HEK293 (cell line): ENCODE measurements at regions not wholly inside any gene's neighbourhood (a gene's known extent, or its start where the extent isn't known, plus 50 kb on each side); places are given as distances from the start of the nearest gene placed in this dataset.

Experiments
- CTCF ChIA-PET: fragments of 350-600 bp; formaldehyde crosslinking; extraction: SDS; loops from one replicate; lab custom pipeline; 2021; ENCODE audit warnings: antibody characterized with exemption; lab: Yijun Ruan, JAX
- POLR2A ChIA-PET: fragments of 300-600 bp; formaldehyde crosslinking; extraction: SDS; loops from one replicate; lab custom pipeline; 2020; ENCODE audit warnings: antibody characterized with exemption, inconsistent platforms; lab: Yijun Ruan, JAX
- H3K27ac ChIP-seq: fragments of 200-500 bp; sonication (Bioruptor generic); 2 replicates; pipeline ENCODE4 v1.5.1; 2014; ENCODE audit warnings: low read depth, low read length, control low read depth, inconsistent platforms; ENCODE audit errors: extremely low read depth
- H3K36me3 ChIP-seq, 2 experiments: fragments of 200-500 bp in 1 of 2; sonication (Bioruptor generic) in 1 of 2; 1 replicate in 1 of 2; 2 replicates in 1 of 2; pipeline ENCODE4 v1.5.1; 2014 to 2017; ENCODE audit warnings: inconsistent platforms in 2 of 2, low read length in 2 of 2; ENCODE audit not compliant: control insufficient read depth in 2 of 2, insufficient read depth in 1 of 2
- H3K4me1 ChIP-seq: fragments of 200-500 bp; sonication (Bioruptor generic); 2 replicates; pipeline ENCODE4 v1.5.1; 2014; ENCODE audit warnings: mild to moderate bottlenecking, low read length, inconsistent platforms; ENCODE audit not compliant: control insufficient read depth, insufficient read depth
- H3K4me3 ChIP-seq: 2 replicates; pipeline ENCODE4 v1.5.1; 2011; ENCODE audit warnings: low read depth, mild to moderate bottlenecking, control low read depth, low read length, moderate library complexity
- H3K9me3 ChIP-seq: fragments of 200-500 bp; sonication (Bioruptor generic); 2 replicates; pipeline ENCODE4 v1.5.1; 2014; ENCODE audit warnings: low read depth, low read length, inconsistent platforms; ENCODE audit not compliant: control insufficient read depth, insufficient read depth
- GLIS1 ChIP-seq: fragments of 450-650 bp; formaldehyde crosslinking; IDR thresholded peaks from 2 replicates; pipeline ENCODE4 v1.5.1; 2016; ENCODE audit warnings: missing biosample characterization, missing genetic modification characterization
- KLF1 ChIP-seq: fragments of 450-650 bp; formaldehyde crosslinking; IDR thresholded peaks from 2 replicates; pipeline ENCODE4 v1.5.1; 2016; ENCODE audit warnings: missing biosample characterization, missing genetic modification characterization
- KLF17 ChIP-seq: fragments of 450-650 bp; formaldehyde crosslinking; IDR thresholded peaks from 2 replicates; pipeline ENCODE4 v1.5.1; 2016; ENCODE audit warnings: missing biosample characterization, missing genetic modification characterization
- SP7 ChIP-seq: fragments of 450-650 bp; formaldehyde crosslinking; IDR thresholded peaks from 2 replicates; pipeline ENCODE4 v1.5.1; 2016; ENCODE audit warnings: missing biosample characterization, missing genetic modification characterization
- ZFP37 ChIP-seq: fragments of 450-650 bp; formaldehyde crosslinking; IDR thresholded peaks from 2 replicates; pipeline ENCODE4 v1.5.1; 2016; ENCODE audit warnings: missing biosample characterization, missing genetic modification characterization
- ZFP69B ChIP-seq: fragments of 450-650 bp; formaldehyde crosslinking; IDR thresholded peaks from 2 replicates; pipeline ENCODE4 v1.5.1; 2016; ENCODE audit warnings: missing biosample characterization, missing genetic modification characterization
- ZNF132 ChIP-seq: fragments of 450-650 bp; formaldehyde crosslinking; IDR thresholded peaks from 2 replicates; pipeline ENCODE4 v1.5.1; 2017; ENCODE audit warnings: missing biosample characterization, missing genetic modification characterization, borderline replicate concordance
- ZNF175 ChIP-seq: fragments of 450-650 bp; formaldehyde crosslinking; IDR thresholded peaks from 2 replicates; pipeline ENCODE4 v1.5.1; 2016; ENCODE audit warnings: missing biosample characterization, missing genetic modification characterization
- ZNF184 ChIP-seq: fragments of 450-650 bp; IDR thresholded peaks from 2 replicates; pipeline ENCODE4 v1.5.1; 2018; ENCODE audit warnings: missing biosample characterization, mild to moderate bottlenecking, missing genetic modification characterization
- ZNF214 ChIP-seq: fragments of 450-650 bp; formaldehyde crosslinking; IDR thresholded peaks from 2 replicates; pipeline ENCODE4 v1.5.1; 2017; ENCODE audit warnings: missing biosample characterization, mild to moderate bottlenecking, missing genetic modification characterization, borderline replicate concordance
- ZNF223 ChIP-seq: fragments of 450-650 bp; formaldehyde crosslinking; IDR thresholded peaks from 2 replicates; pipeline ENCODE4 v1.5.1; 2016; ENCODE audit warnings: missing biosample characterization, missing genetic modification characterization
- ZNF26 ChIP-seq: fragments of 450-650 bp; formaldehyde crosslinking; IDR thresholded peaks from 2 replicates; pipeline ENCODE4 v1.5.1; 2016; ENCODE audit warnings: missing biosample characterization, missing genetic modification characterization
- ZNF311 ChIP-seq: fragments of 450-650 bp; formaldehyde crosslinking; IDR thresholded peaks from 2 replicates; pipeline ENCODE4 v1.5.1; 2017; ENCODE audit warnings: missing biosample characterization, missing genetic modification characterization, borderline replicate concordance
- ZNF529 ChIP-seq: fragments of 450-650 bp; formaldehyde crosslinking; IDR thresholded peaks from 2 replicates; pipeline ENCODE4 v1.5.1; 2017; ENCODE audit warnings: missing genetic modification characterization, missing biosample characterization; ENCODE audit not compliant: insufficient replicate concordance
- ZNF548 ChIP-seq: fragments of 450-650 bp; formaldehyde crosslinking; IDR thresholded peaks from 2 replicates; pipeline ENCODE4 v1.5.1; 2016; ENCODE audit warnings: missing biosample characterization, missing genetic modification characterization
- ZNF549 ChIP-seq: fragments of 450-650 bp; IDR thresholded peaks from 2 replicates; pipeline ENCODE4 v1.5.1; 2018; ENCODE audit warnings: missing biosample characterization, missing genetic modification characterization, mild to moderate bottlenecking, inconsistent platforms, moderate library complexity
- ZNF626 ChIP-seq: fragments of 450-650 bp; sonication (Bioruptor Pico); formaldehyde crosslinking; IDR thresholded peaks from 2 replicates; pipeline ENCODE4 v1.5.1; 2018; ENCODE audit warnings: missing biosample characterization, missing genetic modification characterization, inconsistent platforms
- ZNF660 ChIP-seq: fragments of 450-650 bp; IDR thresholded peaks from 2 replicates; pipeline ENCODE4 v1.5.1; 2018; ENCODE audit warnings: missing biosample characterization, mild to moderate bottlenecking, missing genetic modification characterization
- ZNF692 ChIP-seq: fragments of 450-650 bp; formaldehyde crosslinking; IDR thresholded peaks from 2 replicates; pipeline ENCODE4 v1.5.1; 2016; ENCODE audit warnings: missing biosample characterization, missing genetic modification characterization
- ZNF704 ChIP-seq: fragments of 450-650 bp; formaldehyde crosslinking; IDR thresholded peaks from 2 replicates; pipeline ENCODE4 v1.5.1; 2016; ENCODE audit warnings: missing biosample characterization, missing genetic modification characterization
- ZNF707 ChIP-seq: fragments of 450-650 bp; formaldehyde crosslinking; IDR thresholded peaks from 2 replicates; pipeline ENCODE4 v1.5.1; 2016; ENCODE audit warnings: missing biosample characterization, missing genetic modification characterization
- ZSCAN30 ChIP-seq: fragments of 450-650 bp; IDR thresholded peaks from 2 replicates; pipeline ENCODE4 v1.5.1; 2018; ENCODE audit warnings: missing biosample characterization, mild to moderate bottlenecking, missing genetic modification characterization, moderate library complexity
- ZXDB ChIP-seq: fragments of 450-650 bp; formaldehyde crosslinking; IDR thresholded peaks from 2 replicates; pipeline ENCODE4 v1.5.1; 2016; ENCODE audit warnings: missing biosample characterization, missing genetic modification characterization
- TF ChIP-seq, protein P1 (sequence below): fragments of 450-650 bp; formaldehyde crosslinking; IDR thresholded peaks from 2 replicates; pipeline ENCODE4 v1.5.1; 2016; ENCODE audit warnings: missing biosample characterization, missing genetic modification characterization, borderline replicate concordance

- CTCF ChIA-PET, result interaction anchor here (0.6 kb wide), 1 partner anchor 10 kb away, joined by 3 read pairs; no protein-coding TSS in a partner anchor
- POLR2A ChIA-PET, result no interaction called here
- no peaks in the 10 kb centered on the region for H3K4me1 ChIP-seq
- no peaks in the 10 kb centered on the region for H3K9me3 ChIP-seq
- TF ChIP-seq ZNF223 (tag by site-specific recombination) (no peak), ZNF26 (tag by site-specific recombination) (no peak), KLF1 (tag by site-specific recombination) (no peak), ZNF132 (tag by site-specific recombination) (no peak), ZNF626 (tag by site-specific recombination) (no peak), GLIS1 (tag by site-specific recombination) (no peak), ZNF184 (no peak), ZNF548 (no peak), ZXDB (tag by site-specific recombination) (no peak)
- TF ChIP-seq, all 188 proteins: peak for 0
- no peaks in the 10 kb centered on the region for H3K36me3 ChIP-seq
- no peak overlapping the region for H3K4me3 ChIP-seq
- no peak overlapping the region for H3K27ac ChIP-seq
Observed at GRCh38 chr5:82473262-82473661, 195.1 kb upstream of the RPS23 start.

DNA sequence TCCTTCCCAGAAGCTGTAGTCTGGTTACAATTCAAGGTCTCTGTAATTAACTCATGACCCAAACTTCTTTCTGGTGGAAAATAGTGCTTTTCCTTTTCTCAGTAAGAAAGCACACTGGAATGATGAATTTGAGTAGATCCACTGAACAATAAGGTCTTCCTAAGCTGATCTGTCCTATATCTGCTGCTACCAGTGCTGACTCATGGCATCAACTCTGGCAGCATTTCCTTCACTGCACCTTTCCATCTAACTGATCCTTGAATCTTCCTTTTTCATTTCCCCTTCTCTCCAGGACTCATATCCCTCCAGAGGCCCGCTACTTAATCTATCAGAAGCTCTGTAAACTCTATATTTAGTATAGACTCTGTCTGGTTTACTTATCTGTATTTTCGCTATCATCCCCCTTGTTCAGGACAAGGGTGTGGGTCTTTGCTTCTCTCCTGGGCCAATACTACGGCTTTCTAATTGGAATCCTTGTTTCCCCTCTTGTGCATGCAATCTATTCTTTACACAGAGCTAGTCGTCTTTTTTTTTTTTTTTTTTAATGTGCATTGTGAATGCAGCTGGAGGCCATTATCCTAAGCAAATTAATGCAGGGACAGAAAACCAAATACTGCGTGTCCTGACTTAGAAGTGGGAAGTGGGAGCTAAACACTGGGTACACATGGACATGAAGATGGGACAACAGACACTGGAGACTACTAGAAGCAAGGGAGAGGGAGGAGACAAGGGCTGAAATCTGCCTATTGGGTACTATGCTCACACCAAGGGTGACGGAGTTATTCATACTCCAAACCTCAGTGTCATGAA is 192.2 kb upstream of the RPS23 start:
- Histone ChIP-seq H3K9me3 (no peaks in the 10 kb centered on the region), H3K27ac (no peak overlapping the region), H3K4me3 (no peak overlapping the region), H3K36me3 (no peaks in the 10 kb centered on the region), H3K4me1 (no peaks in the 10 kb centered on the region)
- POLR2A ChIA-PET, result no interaction called here
- CTCF ChIA-PET, result interaction anchor here (1.2 kb wide), 1 partner anchor 46 kb away, joined by 3 read pairs; no protein-coding TSS in a partner anchor
- TF ChIP-seq ZFP37 (no peak), ZNF704 (tag by site-specific recombination) (no peak), ZNF529 (no peak), ZNF214 (tag by site-specific recombination) (no peak), KLF17 (tag by site-specific recombination) (no peak), ZFP69B (no peak), ZNF707 (tag by site-specific recombination) (no peak), ZNF660 (tag by site-specific recombination) (no peak), ZNF311 (tag by site-specific recombination) (no peak), ZNF175 (tag by site-specific recombination) (no peak), SP7 (tag by site-specific recombination) (no peak), ZSCAN30 (no peak), ZNF692 (tag by site-specific recombination) (no peak), ZNF549 (tag by site-specific recombination) (no peak)
- TF ChIP-seq, protein P1, sequence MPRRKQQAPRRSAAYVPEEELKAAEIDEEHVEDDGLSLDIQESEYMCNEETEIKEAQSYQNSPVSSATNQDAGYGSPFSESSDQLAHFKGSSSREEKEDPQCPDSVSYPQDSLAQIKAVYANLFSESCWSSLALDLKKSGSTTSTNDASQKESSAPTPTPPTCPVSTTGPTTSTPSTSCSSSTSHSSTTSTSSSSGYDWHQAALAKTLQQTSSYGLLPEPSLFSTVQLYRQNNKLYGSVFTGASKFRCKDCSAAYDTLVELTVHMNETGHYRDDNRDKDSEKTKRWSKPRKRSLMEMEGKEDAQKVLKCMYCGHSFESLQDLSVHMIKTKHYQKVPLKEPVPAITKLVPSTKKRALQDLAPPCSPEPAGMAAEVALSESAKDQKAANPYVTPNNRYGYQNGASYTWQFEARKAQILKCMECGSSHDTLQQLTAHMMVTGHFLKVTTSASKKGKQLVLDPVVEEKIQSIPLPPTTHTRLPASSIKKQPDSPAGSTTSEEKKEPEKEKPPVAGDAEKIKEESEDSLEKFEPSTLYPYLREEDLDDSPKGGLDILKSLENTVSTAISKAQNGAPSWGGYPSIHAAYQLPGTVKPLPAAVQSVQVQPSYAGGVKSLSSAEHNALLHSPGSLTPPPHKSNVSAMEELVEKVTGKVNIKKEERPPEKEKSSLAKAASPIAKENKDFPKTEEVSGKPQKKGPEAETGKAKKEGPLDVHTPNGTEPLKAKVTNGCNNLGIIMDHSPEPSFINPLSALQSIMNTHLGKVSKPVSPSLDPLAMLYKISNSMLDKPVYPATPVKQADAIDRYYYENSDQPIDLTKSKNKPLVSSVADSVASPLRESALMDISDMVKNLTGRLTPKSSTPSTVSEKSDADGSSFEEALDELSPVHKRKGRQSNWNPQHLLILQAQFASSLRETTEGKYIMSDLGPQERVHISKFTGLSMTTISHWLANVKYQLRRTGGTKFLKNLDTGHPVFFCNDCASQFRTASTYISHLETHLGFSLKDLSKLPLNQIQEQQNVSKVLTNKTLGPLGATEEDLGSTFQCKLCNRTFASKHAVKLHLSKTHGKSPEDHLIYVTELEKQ (tag by site-specific recombination), result no peak
